Heart left ventricle (tissue), 16 donors: ENCODE measurements at regions not wholly inside any gene's neighbourhood (a gene's known extent, or its start where the extent isn't known, plus 50 kb on each side); places are given as distances from the start of the nearest gene placed in this dataset.

Experiments
- ATAC-seq, 4 donors: fragments of 200-7000 bp; cut with Tn5 transposase; one replicate each; pipeline ENCODE4 v1.9.1; 2020 to 2022; ENCODE audit warnings: moderate library complexity in 4 of 4, mild to moderate bottlenecking in 3 of 4, moderate number of reproducible peaks in 1 of 4
- DNase-seq, 5 donors: peaks; one replicate each; pipeline ENCODE4 v3.0.0-alpha.2; 2020
- H3K27ac ChIP-seq, 12 donors: fragments of 200-600 bp; sonication (generic) in 4 of 12; one replicate each; pipeline versions ENCODE4 v1.5.0 to v1.8.0; 2016 to 2022; ENCODE audit warnings: mild to moderate bottlenecking in 2 of 12
- H3K27me3 ChIP-seq, 9 donors: fragments of 200-600 bp; sonication (generic) in 2 of 9; one replicate each; pipeline versions ENCODE4 v1.5.1 to v1.8.0; 2016 to 2022; ENCODE audit warnings: mild to moderate bottlenecking in 3 of 9
- H3K36me3 ChIP-seq, 9 donors: fragments of 200-600 bp; sonication (generic) in 2 of 9; one replicate each; pipeline versions ENCODE4 v1.5.0 to v1.8.0; 2018 to 2022; ENCODE audit warnings: mild to moderate bottlenecking in 2 of 9
- H3K4me1 ChIP-seq, 12 donors: fragments of 200-600 bp; sonication (generic) in 4 of 12; one replicate each; pipeline versions ENCODE4 v1.5.0 to v1.8.0; 2016 to 2022; ENCODE audit warnings: mild to moderate bottlenecking in 3 of 12
- H3K4me3 ChIP-seq, 12 donors: fragments of 200-600 bp; sonication (generic) in 4 of 12; one replicate each; pipeline versions ENCODE4 v1.5.0 to v1.8.0; 2017 to 2022; ENCODE audit warnings: mild to moderate bottlenecking in 9 of 12, moderate library complexity in 4 of 12
- H3K9me3 ChIP-seq, 12 donors: fragments of 200-600 bp; sonication (generic) in 4 of 12; one replicate each; pipeline versions ENCODE4 v1.5.0 to v1.8.0; 2016 to 2022; ENCODE audit warnings: mild to moderate bottlenecking in 1 of 12
- CTCF ChIP-seq, 12 donors: fragments of 200-600 bp; sonication (generic) in 4 of 12; IDR thresholded peaks; one replicate each; pipeline versions ENCODE4 v1.5.0 to v1.8.0; 2018 to 2022; ENCODE audit warnings: antibody characterized with exemption in 12 of 12, mild to moderate bottlenecking in 5 of 12
- POLR2A ChIP-seq, 2 donors: fragments of 450-650 bp; IDR thresholded peaks; one replicate each; pipeline ENCODE4 v1.6.1; 2017; ENCODE audit warnings: antibody characterized with exemption in 2 of 2, mild to moderate bottlenecking in 2 of 2, moderate library complexity in 2 of 2
- WGBS, 4 donors: extraction: QIAGEN DNeasy Blood & Tissue Kit in 2 of 4; methylation state at CpG; one replicate each; pipeline versions ENCODE4 v1.1.5 to v1.1.7; 2013 to 2018; 5-methylcytosine and 5-hydroxymethylcytosine counted together
- intact Hi-C, 10 donors: fragments of 100-400 bp; cut with DNase I; formaldehyde crosslinking; loops; one replicate each; pipeline versions ENCODE4 v1.11.1 to v1.14.2; 2022
- donor health status: ischemic (EF 13 %, LVEDD 7.1; RV severe dilation, severe dysfunction).
- donor health status: healthy with polysubstance abuse.
- donor health status: DM: no; HTN: yes; CAD: no.
- donor health status: DM: no; HTN: no; CAD: no.
- donor health status: ischemic (EF 25% LVEDD 6.9; RV normal size, moderate dysfunction).
- donor health status: ischemic (EF 25% LVEDD 5.7; RV mildly dilated, moderate dysfunction).
- donor health status: healthy.
- donor health status: DM: yes; HTN: yes; CAD: no.
- donor health status: ischemic (EF 35%, LVEDD 5.7; RV mildly dilated, moderate dysfunction).
- donor health status: nonischemic (EF 11% LVEDD 7.7; RV severe dilation, severe dysfunction).
- donor health status: DM: yes; HTN: yes; CAD: no.
- donor health status: PGD.
- donor health status: ischemic (EF 29% LVEDD 5.4; RV normal size, mild dysfunction).
- donor health status: nonischemic (EF 23%, LVEDD 6.1; RV moderate dilation, normal function).

DNA sequence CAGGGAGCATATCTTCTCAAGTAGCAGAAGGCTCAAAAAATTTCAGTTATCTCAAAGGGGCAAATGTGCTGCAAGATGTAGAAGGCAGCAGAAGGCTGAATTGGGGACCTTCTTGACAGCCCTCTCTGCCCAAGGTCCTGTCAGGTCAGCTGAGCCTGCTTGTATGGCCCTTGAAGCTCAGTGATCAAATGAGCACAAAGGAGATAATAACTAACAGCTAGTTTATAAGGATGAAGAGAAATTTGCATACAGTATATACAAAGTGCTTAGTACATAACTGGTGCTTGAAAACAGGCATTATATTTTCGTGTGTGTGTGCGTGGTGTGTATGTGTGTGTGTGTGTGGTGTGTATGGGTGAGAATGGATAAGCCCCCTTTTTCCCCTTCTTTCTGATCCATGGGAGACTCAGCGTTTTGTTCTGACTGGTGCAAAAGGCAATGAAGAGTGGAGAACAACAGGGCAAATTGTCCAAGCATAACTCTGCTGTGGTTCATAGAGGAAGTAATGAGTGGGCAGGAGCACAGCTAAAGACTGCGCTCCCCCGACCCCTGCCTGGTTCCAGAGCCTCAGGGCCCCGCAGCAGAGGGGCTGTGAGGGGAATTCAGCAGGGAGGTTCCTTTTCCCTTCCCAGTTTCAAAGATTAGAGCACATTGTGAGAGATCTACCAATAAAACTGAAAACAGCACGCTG is 356.8 kb upstream of the NR2F2 start:
- Histone ChIP-seq H3K27me3 (no peaks in the 10 kb centered on the region), H3K36me3 (no peaks in the 10 kb centered on the region), H3K27ac (no peak overlapping the region), H3K4me3 (no peak overlapping the region), H3K9me3 (peaks cover 0 to 6% (median 0%) of the 10 kb centered on the region in 12 donors), H3K4me1 (peaks cover 0 to 5% (median 0%) of the 10 kb centered on the region in 12 donors)
- WGBS, 4 donors = 77 to 81% (median 78%) methylated on average over 7 of the region's 7 CpGs
- DNase-seq (no peak), ATAC-seq (no peak)
- TF ChIP-seq POLR2A (IDR thresholded peaks at IDR 0.05) = no peak
- no peak for TF ChIP-seq CTCF (IDR thresholded peaks at IDR 0.05)
- intact Hi-C loops = no loop called here

GRCh38 chr15:95975212-95975611 is 355.3 kb upstream of the NR2F2 start:
- H3K27me3 ChIP-seq = no peaks in the 10 kb centered on the region
- H3K4me1 ChIP-seq = peaks cover 0 to 5% (median 0%) of the 10 kb centered on the region in 12 donors
- TF ChIP-seq CTCF (IDR thresholded peaks at IDR 0.05) = no peak
- TF ChIP-seq POLR2A (IDR thresholded peaks at IDR 0.05) = no peak
- ATAC-seq (no peak), DNase-seq (no peak)
- H3K27ac ChIP-seq = no peak overlapping the region
- no peak overlapping the region for H3K4me3 ChIP-seq
- intact Hi-C loops = no loop called here
- 82 to 92% (median 91%) methylated on average over 4 of the region's 4 CpGs for WGBS, 4 donors
- peaks cover 0 to 6% (median 0%) of the 10 kb centered on the region in 12 donors for H3K9me3 ChIP-seq
- H3K36me3 ChIP-seq = no peaks in the 10 kb centered on the region

GRCh38 chr15:95979286-95979685 is 351.2 kb upstream of the NR2F2 start:
- no peaks in the 10 kb centered on the region for H3K4me1 ChIP-seq
- TF ChIP-seq CTCF (IDR thresholded peaks at IDR 0.05) (no peak), POLR2A (IDR thresholded peaks at IDR 0.05) (no peak)
- no peak overlapping the region for H3K27ac ChIP-seq
- H3K4me3 ChIP-seq = no peak overlapping the region
- intact Hi-C loops = no loop called here
- no peaks in the 10 kb centered on the region for H3K36me3 ChIP-seq
- DNase-seq = no peak
- no peaks in the 10 kb centered on the region for H3K27me3 ChIP-seq
- ATAC-seq = no peak
- H3K9me3 ChIP-seq = peaks cover 0 to 6% (median 0%) of the 10 kb centered on the region in 12 donors
- WGBS, 4 donors = 94 to 100% (median 96%) methylated on average over 3 of the region's 3 CpGs

DNA sequence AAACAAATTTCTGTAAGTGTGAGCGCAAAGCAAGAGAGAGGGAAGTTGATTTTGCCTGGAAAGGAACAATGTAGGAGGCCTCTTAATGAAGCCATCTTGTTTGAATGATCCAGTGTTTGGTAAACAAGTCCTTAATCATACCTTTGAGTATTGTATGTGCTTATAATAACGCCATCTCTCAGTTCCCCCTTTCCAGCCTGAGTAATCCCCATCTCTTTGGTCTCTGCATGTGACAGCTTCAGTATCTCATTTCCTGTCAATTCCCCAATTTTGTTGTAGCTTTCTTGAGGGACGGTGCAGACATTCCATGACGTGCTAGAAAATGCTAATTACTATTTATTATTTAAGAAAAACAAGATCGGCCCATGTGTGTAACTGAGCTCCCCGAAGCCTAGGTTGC is 349.3 kb upstream of the NR2F2 start:
- H3K9me3 ChIP-seq = no peaks in the 10 kb centered on the region
- ATAC-seq (no peak), DNase-seq (no peak)
- no peak overlapping the region for H3K4me3 ChIP-seq
- no peaks in the 10 kb centered on the region for H3K4me1 ChIP-seq
- TF ChIP-seq POLR2A (IDR thresholded peaks at IDR 0.05) = no peak
- no peak for TF ChIP-seq CTCF (IDR thresholded peaks at IDR 0.05)
- H3K27me3 ChIP-seq = no peaks in the 10 kb centered on the region
- 94 to 98% (median 97%) methylated on average over 6 of the region's 6 CpGs for WGBS, 4 donors
- no peaks in the 10 kb centered on the region for H3K36me3 ChIP-seq
- H3K27ac ChIP-seq = no peak overlapping the region
- intact Hi-C loops = no loop called here
